ENCODE measurements at regions not wholly inside any gene's neighbourhood (a gene's known extent, or its start where the extent isn't known, plus 50 kb on each side); places are given as distances from the start of the nearest gene placed in this dataset.

GRCh38 chr12:107443320-107444090, 242.1 kb upstream of the PWP1 start:
- H3K4me1 Mint-ChIP-seq = peaks cover 24% of the 10 kb centered on the region

GRCh38 chr12:107444771-107445170, 240.8 kb upstream of the PWP1 start:
- no peaks in the 10 kb centered on the region for H3K27me3 Mint-ChIP-seq
- no peak for ATAC-seq (replicated peaks; ENCODE audit: extremely low read depth, poor library complexity, severe bottlenecking)
- H3K36me3 Mint-ChIP-seq (ENCODE audit: insufficient read depth) = no peaks in the 10 kb centered on the region
- peaks cover 16% of the 10 kb centered on the region for H3K4me1 Mint-ChIP-seq
- no peak overlapping the region for H3K27ac Mint-ChIP-seq (ENCODE audit: low read depth)
- H3K4me3 Mint-ChIP-seq = no peak overlapping the region
- DNase-seq (ENCODE audit: low spot score in 2 of 2) = no peak
- H3K9me3 Mint-ChIP-seq = no peaks in the 10 kb centered on the region

More at GRCh38 chr12:107443320-107444090, 242.1 kb upstream of the PWP1 start:
- H3K4me3 Mint-ChIP-seq = no peak overlapping the region
- no peak overlapping the region for H3K27ac Mint-ChIP-seq (ENCODE audit: low read depth)
- H3K36me3 Mint-ChIP-seq (ENCODE audit: insufficient read depth) = no peaks in the 10 kb centered on the region
- no peak for ATAC-seq (replicated peaks; ENCODE audit: extremely low read depth, poor library complexity, severe bottlenecking)
- H3K27me3 Mint-ChIP-seq = no peaks in the 10 kb centered on the region
- DNase-seq (ENCODE audit: low spot score in 2 of 2) = no peak
- no peaks in the 10 kb centered on the region for H3K9me3 Mint-ChIP-seq

DNA sequence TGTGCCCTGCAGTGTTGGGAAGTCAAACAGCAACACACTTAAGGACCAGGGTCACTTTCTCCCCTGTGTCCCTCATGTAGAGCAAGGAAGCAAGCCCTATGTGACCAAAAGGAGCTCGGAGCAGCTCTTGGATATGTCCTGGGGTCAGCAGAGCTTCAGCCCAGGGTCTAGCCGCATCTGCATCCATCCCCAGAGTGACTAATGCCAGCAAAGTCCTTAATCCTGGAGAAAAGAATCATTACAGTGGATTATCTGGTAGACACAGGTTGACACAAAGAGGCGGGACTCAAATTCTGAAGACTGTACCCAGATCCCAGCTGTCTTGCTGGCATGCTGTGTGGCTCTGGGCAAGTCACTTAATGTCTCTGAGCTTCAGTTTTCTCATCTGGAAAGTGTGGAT, 239.1 kb upstream of the PWP1 start:
- Mint-ChIP-seq H3K4me3 (no peak overlapping the region), H3K4me1 (peaks cover 12% of the 10 kb centered on the region), H3K27me3 (no peaks in the 10 kb centered on the region), H3K36me3 (ENCODE audit: insufficient read depth) (peaks cover 2% of the 10 kb centered on the region), H3K27ac (ENCODE audit: low read depth) (no peak overlapping the region), H3K9me3 (no peaks in the 10 kb centered on the region)
- ATAC-seq (replicated peaks; ENCODE audit: extremely low read depth, poor library complexity, severe bottlenecking) (no peak), DNase-seq (ENCODE audit: low spot score in 2 of 2) (no peak)

- no peak for ATAC-seq (replicated peaks; ENCODE audit: extremely low read depth, poor library complexity, severe bottlenecking)
- no peak overlapping the region for H3K27ac Mint-ChIP-seq (ENCODE audit: low read depth)
- no peak for DNase-seq (ENCODE audit: low spot score in 2 of 2)
- H3K36me3 Mint-ChIP-seq (ENCODE audit: insufficient read depth) = peaks cover 2% of the 10 kb centered on the region
- H3K4me3 Mint-ChIP-seq = no peak overlapping the region
- no peaks in the 10 kb centered on the region for H3K9me3 Mint-ChIP-seq
- peaks cover 12% of the 10 kb centered on the region for H3K4me1 Mint-ChIP-seq
- no peaks in the 10 kb centered on the region for H3K27me3 Mint-ChIP-seq
Measured at GRCh38 chr12:107447336-107447735, 238.3 kb upstream of the PWP1 start.

- peaks cover 12% of the 10 kb centered on the region for H3K4me1 Mint-ChIP-seq
- H3K36me3 Mint-ChIP-seq (ENCODE audit: insufficient read depth) = peaks cover 2% of the 10 kb centered on the region
- DNase-seq (ENCODE audit: low spot score in 2 of 2) = no peak
- H3K9me3 Mint-ChIP-seq = no peaks in the 10 kb centered on the region
- no peaks in the 10 kb centered on the region for H3K27me3 Mint-ChIP-seq
- ATAC-seq (replicated peaks; ENCODE audit: extremely low read depth, poor library complexity, severe bottlenecking) = no peak
- H3K4me3 Mint-ChIP-seq = no peak overlapping the region
- H3K27ac Mint-ChIP-seq (ENCODE audit: low read depth) = no peak overlapping the region
Measured at GRCh38 chr12:107448198-107448597, 237.4 kb upstream of the PWP1 start.

GRCh38 chr12:107449891-107450290, 235.7 kb upstream of the PWP1 start:
- ATAC-seq (replicated peaks; ENCODE audit: extremely low read depth, poor library complexity, severe bottlenecking) (no peak), DNase-seq (ENCODE audit: low spot score in 2 of 2) (no peak)
- peaks cover 2% of the 10 kb centered on the region for H3K36me3 Mint-ChIP-seq (ENCODE audit: insufficient read depth)
- H3K27me3 Mint-ChIP-seq = no peaks in the 10 kb centered on the region
- H3K4me1 Mint-ChIP-seq = peaks cover 12% of the 10 kb centered on the region
- no peak overlapping the region for H3K4me3 Mint-ChIP-seq
- no peak overlapping the region for H3K27ac Mint-ChIP-seq (ENCODE audit: low read depth)
- H3K9me3 Mint-ChIP-seq = no peaks in the 10 kb centered on the region

GRCh38 chr12:107450541-107450940, 235.1 kb upstream of the PWP1 start:
- H3K4me1 Mint-ChIP-seq = peaks cover 12% of the 10 kb centered on the region
- DNase-seq (ENCODE audit: low spot score in 2 of 2) (no peak), ATAC-seq (replicated peaks; ENCODE audit: extremely low read depth, poor library complexity, severe bottlenecking) (no peak)
- H3K27ac Mint-ChIP-seq (ENCODE audit: low read depth) = no peak overlapping the region
- H3K9me3 Mint-ChIP-seq = no peaks in the 10 kb centered on the region
- H3K36me3 Mint-ChIP-seq (ENCODE audit: insufficient read depth) = peaks cover 2% of the 10 kb centered on the region
- H3K27me3 Mint-ChIP-seq = no peaks in the 10 kb centered on the region
- H3K4me3 Mint-ChIP-seq = no peak overlapping the region

- no peak for DNase-seq (ENCODE audit: low spot score in 2 of 2)
Measured at GRCh38 chr12:107451246-107451645, 234.4 kb upstream of the PWP1 start.

DNA sequence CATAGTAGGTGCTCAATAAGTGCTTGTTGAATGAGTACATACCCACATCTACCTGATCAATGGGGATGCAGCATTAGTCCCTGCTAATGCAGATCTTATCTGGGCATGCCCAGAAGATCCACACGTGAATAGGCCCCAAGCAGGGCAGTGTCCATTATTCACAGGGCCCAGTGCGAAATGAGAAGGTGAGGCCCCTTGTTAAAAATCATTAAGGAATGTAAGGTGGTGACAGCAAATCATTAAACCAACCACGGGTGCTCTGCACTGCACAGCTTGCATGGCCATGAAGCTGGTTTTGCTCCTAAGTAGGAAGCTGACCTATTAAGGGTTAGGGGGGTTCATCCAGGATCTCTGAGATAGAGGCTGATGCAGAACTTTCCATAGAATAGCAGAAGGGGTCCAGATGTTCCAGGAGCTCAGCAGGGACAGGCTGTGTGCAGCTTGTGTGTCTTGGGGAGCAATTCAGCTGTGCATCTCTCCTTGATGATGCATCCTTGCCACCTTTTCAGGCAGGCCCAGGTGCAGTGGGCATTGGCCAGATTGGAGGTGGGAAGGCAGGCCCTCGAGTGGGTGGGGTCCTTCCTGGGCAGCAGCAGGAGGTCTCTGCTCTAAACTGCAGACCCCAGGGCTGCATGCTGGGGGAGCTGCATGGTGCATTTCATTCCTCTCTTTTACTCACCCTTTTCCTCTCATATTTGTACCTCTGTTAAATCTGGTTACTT, 231.3 kb upstream of the PWP1 start:
- DNase-seq (ENCODE audit: low spot score in 2 of 2) (no peak), ATAC-seq (replicated peaks; ENCODE audit: extremely low read depth, poor library complexity, severe bottlenecking) (no peak)
- Mint-ChIP-seq H3K4me1 (peaks cover 6% of the 10 kb centered on the region), H3K4me3 (no peak overlapping the region), H3K36me3 (ENCODE audit: insufficient read depth) (peaks cover 2% of the 10 kb centered on the region), H3K27me3 (no peaks in the 10 kb centered on the region), H3K27ac (ENCODE audit: low read depth) (no peak overlapping the region), H3K9me3 (no peaks in the 10 kb centered on the region)

More at GRCh38 chr12:107451246-107451645, 234.4 kb upstream of the PWP1 start:
- peaks cover 2% of the 10 kb centered on the region for H3K36me3 Mint-ChIP-seq (ENCODE audit: insufficient read depth)
- H3K9me3 Mint-ChIP-seq = no peaks in the 10 kb centered on the region
- no peak overlapping the region for H3K27ac Mint-ChIP-seq (ENCODE audit: low read depth)
- no peak for ATAC-seq (replicated peaks; ENCODE audit: extremely low read depth, poor library complexity, severe bottlenecking)
- no peaks in the 10 kb centered on the region for H3K27me3 Mint-ChIP-seq
- no peak overlapping the region for H3K4me3 Mint-ChIP-seq
- peaks cover 7% of the 10 kb centered on the region for H3K4me1 Mint-ChIP-seq

DNA sequence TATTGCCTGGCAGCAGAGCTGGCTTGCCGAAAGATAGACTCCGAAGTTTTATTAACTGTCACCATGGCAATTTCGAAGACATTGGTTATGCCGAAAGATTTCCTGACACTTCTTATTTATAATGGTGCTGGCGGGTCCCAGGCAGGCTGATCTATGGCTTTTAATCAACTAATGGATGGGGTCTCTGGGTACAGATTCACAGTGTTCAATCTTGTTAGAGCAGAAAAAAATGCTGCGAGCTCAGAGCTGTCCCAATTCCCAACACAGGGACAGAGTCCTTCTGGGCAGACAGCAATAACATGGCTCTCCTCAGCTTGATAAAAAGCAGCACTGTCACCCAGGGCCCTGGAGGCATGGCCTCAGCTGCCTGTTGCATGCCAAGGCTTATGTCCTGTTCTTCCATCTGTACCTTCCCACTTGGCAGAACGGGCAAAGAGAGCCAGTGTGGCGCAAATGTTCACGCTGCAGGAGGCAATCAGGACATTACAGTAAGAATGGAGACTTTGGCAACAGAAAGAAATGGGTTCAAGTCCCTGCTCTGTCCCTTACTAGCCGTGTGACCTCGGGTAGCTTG, 228.2 kb upstream of the PWP1 start:
- no peaks in the 10 kb centered on the region for H3K27me3 Mint-ChIP-seq
- no peak overlapping the region for H3K4me3 Mint-ChIP-seq
- ATAC-seq (replicated peaks; ENCODE audit: extremely low read depth, poor library complexity, severe bottlenecking) (no peak), DNase-seq (ENCODE audit: low spot score in 2 of 2) (no peak)
- H3K27ac Mint-ChIP-seq (ENCODE audit: low read depth) = no peak overlapping the region
- no peaks in the 10 kb centered on the region for H3K4me1 Mint-ChIP-seq
- H3K36me3 Mint-ChIP-seq (ENCODE audit: insufficient read depth) = no peaks in the 10 kb centered on the region
- no peaks in the 10 kb centered on the region for H3K9me3 Mint-ChIP-seq

GRCh38 chr12:107458163-107458562, 227.4 kb upstream of the PWP1 start:
- H3K4me3 Mint-ChIP-seq = no peak overlapping the region
- ATAC-seq (replicated peaks; ENCODE audit: extremely low read depth, poor library complexity, severe bottlenecking) = no peak
- H3K36me3 Mint-ChIP-seq (ENCODE audit: insufficient read depth) = no peaks in the 10 kb centered on the region
- DNase-seq (ENCODE audit: low spot score in 2 of 2) = no peak
- no peaks in the 10 kb centered on the region for H3K4me1 Mint-ChIP-seq
- H3K27me3 Mint-ChIP-seq = no peaks in the 10 kb centered on the region
- no peak overlapping the region for H3K27ac Mint-ChIP-seq (ENCODE audit: low read depth)
- H3K9me3 Mint-ChIP-seq = no peaks in the 10 kb centered on the region

DNA sequence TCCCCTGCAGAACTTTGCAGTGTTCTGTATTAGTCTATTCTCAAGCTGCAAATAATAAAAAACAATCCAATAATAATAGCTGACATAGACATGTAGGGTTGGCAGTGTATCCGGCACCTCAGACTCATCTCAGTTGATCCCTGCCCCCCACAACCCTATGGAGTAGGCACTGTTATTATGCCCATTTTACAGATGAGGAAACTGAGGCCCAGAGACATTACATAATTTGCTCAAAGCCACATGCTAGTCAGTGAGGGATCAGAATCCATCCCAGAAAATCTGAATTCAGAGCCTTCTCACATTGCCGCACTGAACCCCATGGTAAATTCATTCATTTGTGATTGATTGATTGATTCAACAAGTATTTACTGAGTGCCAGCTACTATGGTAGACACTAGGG, 226.6 kb upstream of the PWP1 start:
- H3K4me3 Mint-ChIP-seq = no peak overlapping the region
- H3K36me3 Mint-ChIP-seq (ENCODE audit: insufficient read depth) = no peaks in the 10 kb centered on the region
- H3K9me3 Mint-ChIP-seq = no peaks in the 10 kb centered on the region
- H3K27ac Mint-ChIP-seq (ENCODE audit: low read depth) = no peak overlapping the region
- no peaks in the 10 kb centered on the region for H3K4me1 Mint-ChIP-seq
- no peaks in the 10 kb centered on the region for H3K27me3 Mint-ChIP-seq
- ATAC-seq (replicated peaks; ENCODE audit: extremely low read depth, poor library complexity, severe bottlenecking) (no peak), DNase-seq (ENCODE audit: low spot score in 2 of 2) (no peak)

DNA sequence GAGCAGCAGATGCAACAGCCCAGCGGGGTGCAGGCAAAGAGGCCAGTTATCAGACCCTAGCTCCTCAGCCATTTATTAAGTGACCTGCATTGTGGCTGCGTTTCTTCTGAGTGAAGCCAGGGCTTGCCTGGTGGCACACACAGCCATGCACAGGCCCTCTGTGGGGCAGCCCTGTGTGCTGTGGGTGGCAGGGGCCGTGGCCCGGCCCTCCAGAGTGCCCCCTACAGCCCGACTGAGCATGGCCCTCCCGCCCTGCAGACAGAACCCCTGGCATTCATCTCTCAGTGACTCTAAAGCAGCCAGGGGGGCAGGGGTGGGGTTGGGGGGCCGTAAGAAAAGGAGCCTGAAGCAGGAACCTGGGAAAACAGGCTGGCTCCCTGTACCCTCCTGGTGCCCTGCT, 226.0 kb upstream of the PWP1 start:
- Mint-ChIP-seq H3K27me3 (no peaks in the 10 kb centered on the region), H3K36me3 (ENCODE audit: insufficient read depth) (no peaks in the 10 kb centered on the region)

More for the DNA sequence above, 226.0 kb upstream of the PWP1 start:
- Mint-ChIP-seq H3K4me3 (no peak overlapping the region), H3K4me1 (no peaks in the 10 kb centered on the region), H3K9me3 (no peaks in the 10 kb centered on the region), H3K27ac (ENCODE audit: low read depth) (no peak overlapping the region)
- no peak for ATAC-seq (replicated peaks; ENCODE audit: extremely low read depth, poor library complexity, severe bottlenecking)
- no peak for DNase-seq (ENCODE audit: low spot score in 2 of 2)

Measured in central memory CD8-positive, alpha-beta T cell (primary cell).